ENCODE measurements at regions not wholly inside any gene's neighbourhood (a gene's known extent, or its start where the extent isn't known, plus 50 kb on each side); places are given as distances from the start of the nearest gene placed in this dataset.
A peak's percentile ranks its signal among the peaks of the same experiment; 100 is the strongest.

DNA sequence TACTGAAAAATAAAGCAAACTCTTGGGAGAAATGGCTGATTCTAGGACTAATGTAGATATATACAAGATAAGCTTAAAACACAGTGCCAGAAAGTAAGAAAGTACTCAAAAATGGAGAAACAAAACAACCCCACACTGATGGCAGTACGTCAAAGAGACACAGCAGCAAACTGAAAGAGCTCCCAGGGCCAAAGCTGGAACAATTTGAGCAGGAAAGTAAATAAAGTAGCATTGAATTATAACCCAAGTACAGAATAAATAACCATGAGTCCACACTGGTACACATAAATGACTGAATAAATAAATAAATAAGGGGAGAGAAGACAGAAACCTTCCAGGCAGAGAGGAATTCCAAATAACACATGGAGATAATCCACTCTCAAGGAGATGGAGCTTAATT is 120.9 kb downstream of the GLUL start:
- Mint-ChIP-seq H3K36me3 (no peaks in the 10 kb centered on the region), H3K4me3 (no peak overlapping the region), H3K4me1 (ENCODE audit: low read depth) (no peaks in the 10 kb centered on the region), H3K27me3 (no peaks in the 10 kb centered on the region), H3K9me3 (no peaks in the 10 kb centered on the region), H3K27ac (no peak overlapping the region)
- CTCF ChIA-PET = no interaction called here
- POLR2A ChIA-PET = no interaction called here
- intact Hi-C loops (cut with micrococcal nuclease) = no loop called here
- no peak for DNase-seq

DNA sequence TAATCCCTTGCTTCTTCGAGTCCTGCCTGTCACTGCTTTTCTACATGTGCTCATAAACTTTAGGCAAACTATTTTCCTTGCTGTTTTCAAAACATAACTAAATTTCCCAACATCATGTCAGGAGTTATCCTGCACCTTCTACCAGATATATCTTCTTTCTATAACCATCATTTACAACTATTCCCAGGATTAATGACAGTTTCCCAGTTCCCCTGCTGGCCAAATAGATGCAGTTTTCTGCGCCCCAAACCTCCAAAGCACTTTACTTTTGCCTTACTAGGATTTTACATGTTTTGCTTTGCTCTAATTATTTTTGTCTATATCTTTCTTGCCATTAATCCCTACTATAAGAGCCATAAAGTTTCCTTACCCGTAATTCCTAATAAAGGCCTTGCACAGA is 122.5 kb downstream of the GLUL start:
- Mint-ChIP-seq H3K4me1 (ENCODE audit: low read depth) (no peaks in the 10 kb centered on the region), H3K9me3 (no peaks in the 10 kb centered on the region), H3K27ac (no peak overlapping the region), H3K4me3 (no peak overlapping the region), H3K27me3 (no peaks in the 10 kb centered on the region), H3K36me3 (no peaks in the 10 kb centered on the region)
- intact Hi-C loops (cut with micrococcal nuclease) = no loop called here
- no peak for DNase-seq
- POLR2A ChIA-PET = no interaction called here
- CTCF ChIA-PET = no interaction called here

DNA sequence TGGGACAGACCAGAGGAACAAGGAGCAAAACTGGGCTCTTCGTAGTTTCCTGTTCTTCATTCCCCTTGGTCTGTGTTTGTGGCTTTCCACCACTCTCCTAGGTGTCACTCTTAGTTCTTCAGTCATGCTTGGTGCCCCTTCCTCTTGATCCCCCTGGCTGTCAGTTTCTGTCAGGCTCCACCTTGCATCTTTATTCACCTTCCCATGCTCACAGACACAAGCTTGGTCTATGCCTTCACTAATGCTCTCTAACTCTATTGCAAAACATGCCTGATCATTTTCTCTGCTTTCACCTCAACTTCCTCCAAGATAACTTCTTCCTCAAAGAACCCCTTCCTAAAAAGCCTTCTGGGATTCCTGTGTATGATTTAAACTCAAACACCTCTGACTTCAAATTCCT is 122.9 kb downstream of the GLUL start:
- H3K27ac Mint-ChIP-seq = no peak overlapping the region
- intact Hi-C loops (cut with micrococcal nuclease) = no loop called here
- no peaks in the 10 kb centered on the region for H3K9me3 Mint-ChIP-seq
- no peaks in the 10 kb centered on the region for H3K36me3 Mint-ChIP-seq
- no peak for DNase-seq
- H3K4me3 Mint-ChIP-seq = no peak overlapping the region
- ChIA-PET POLR2A (no interaction called here), CTCF (no interaction called here)
- no peaks in the 10 kb centered on the region for H3K4me1 Mint-ChIP-seq (ENCODE audit: low read depth)
- no peaks in the 10 kb centered on the region for H3K27me3 Mint-ChIP-seq

DNA sequence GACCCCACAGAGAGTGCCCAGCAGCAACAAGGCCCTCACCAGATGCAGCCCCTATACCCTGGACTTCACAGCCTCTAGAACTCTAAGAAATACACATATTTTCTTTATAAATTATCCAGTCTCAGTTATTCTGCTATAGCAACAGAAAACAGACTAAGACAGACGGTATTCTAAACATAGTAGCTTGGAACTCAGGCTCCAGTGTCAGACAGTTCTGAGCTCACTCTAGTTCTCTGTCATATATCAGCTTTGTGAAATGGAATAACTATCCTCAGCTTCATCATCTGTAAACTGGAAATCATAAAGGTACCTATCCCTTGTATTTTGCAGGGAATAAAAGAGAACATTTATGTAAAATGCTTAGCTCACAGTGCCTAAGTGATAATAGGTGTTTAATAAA is 127.4 kb downstream of the GLUL start:
- Mint-ChIP-seq H3K27ac (no peak overlapping the region), H3K4me3 (no peak overlapping the region), H3K27me3 (no peaks in the 10 kb centered on the region), H3K4me1 (ENCODE audit: low read depth) (peaks cover 22% of the 10 kb centered on the region), H3K9me3 (no peaks in the 10 kb centered on the region), H3K36me3 (no peaks in the 10 kb centered on the region)
- intact Hi-C loops (cut with micrococcal nuclease) = no loop called here
- DNase-seq = no peak
- ChIA-PET CTCF (interaction anchor here (0.5 kb wide), 1 partner anchor 126 kb away, joined by 3 read pairs; no protein-coding TSS in a partner anchor), POLR2A (no interaction called here)

DNA sequence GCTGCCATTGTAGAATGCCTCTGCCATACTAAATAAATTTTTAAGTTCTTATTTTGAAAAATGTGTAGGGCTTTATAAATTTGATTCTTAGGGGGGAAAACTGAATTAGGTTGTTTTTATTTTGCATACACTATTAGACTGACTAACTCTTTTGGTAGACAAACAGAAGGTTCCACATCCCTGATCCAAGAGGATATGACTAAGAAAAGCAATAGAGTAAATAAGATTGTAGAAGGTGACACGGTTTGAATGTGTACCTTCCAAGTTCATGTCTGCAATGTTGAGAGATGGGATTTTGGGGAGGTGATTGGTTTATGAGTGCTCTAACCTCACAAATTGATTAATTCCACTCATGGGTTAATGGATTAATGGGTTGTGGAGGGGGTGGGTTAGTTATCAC is 127.9 kb downstream of the GLUL start:
- H3K9me3 Mint-ChIP-seq = no peaks in the 10 kb centered on the region
- ChIA-PET POLR2A (no interaction called here), CTCF (interaction anchor here (0.5 to 1.5 kb wide), 3 partner anchors 126 to 183 kb away, joined by 3 to 5 read pairs (median 3); no protein-coding TSS in a partner anchor)
- intact Hi-C loops (cut with micrococcal nuclease) = no loop called here
- no peaks in the 10 kb centered on the region for H3K36me3 Mint-ChIP-seq
- DNase-seq = no peak
- H3K4me1 Mint-ChIP-seq (ENCODE audit: low read depth) = peaks cover 25% of the 10 kb centered on the region
- H3K4me3 Mint-ChIP-seq = no peak overlapping the region
- no peaks in the 10 kb centered on the region for H3K27me3 Mint-ChIP-seq
- no peak overlapping the region for H3K27ac Mint-ChIP-seq

DNA sequence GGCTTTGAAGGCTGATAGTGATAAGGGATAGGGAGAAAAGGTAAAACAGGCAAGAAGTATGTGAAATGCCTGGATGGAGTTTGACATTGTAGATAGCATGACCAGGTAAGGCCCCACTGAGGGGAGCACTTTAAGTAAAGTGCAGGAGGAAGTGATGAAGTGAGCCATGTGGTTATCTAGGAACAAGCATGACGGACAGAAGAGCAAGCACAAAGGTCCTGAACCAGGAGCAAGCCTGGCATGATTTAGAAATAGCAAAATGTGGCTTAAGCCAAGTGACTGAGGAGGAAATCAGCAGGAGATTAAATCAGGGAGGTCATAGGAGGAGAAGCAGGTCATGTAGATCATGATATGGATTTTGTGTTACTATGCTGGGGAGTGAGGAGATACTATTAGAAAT is 129.2 kb downstream of the GLUL start:
- POLR2A ChIA-PET = no interaction called here
- Mint-ChIP-seq H3K27ac (no peak overlapping the region), H3K9me3 (no peaks in the 10 kb centered on the region), H3K4me1 (ENCODE audit: low read depth) (peaks cover 25% of the 10 kb centered on the region), H3K36me3 (no peaks in the 10 kb centered on the region), H3K4me3 (no peak overlapping the region), H3K27me3 (no peaks in the 10 kb centered on the region)
- CTCF ChIA-PET = interaction anchor here (1.5 kb wide), 1 partner anchor 181 kb away, joined by 5 read pairs; no protein-coding TSS in a partner anchor
- intact Hi-C loops (cut with micrococcal nuclease) = no loop called here
- DNase-seq = no peak

DNA sequence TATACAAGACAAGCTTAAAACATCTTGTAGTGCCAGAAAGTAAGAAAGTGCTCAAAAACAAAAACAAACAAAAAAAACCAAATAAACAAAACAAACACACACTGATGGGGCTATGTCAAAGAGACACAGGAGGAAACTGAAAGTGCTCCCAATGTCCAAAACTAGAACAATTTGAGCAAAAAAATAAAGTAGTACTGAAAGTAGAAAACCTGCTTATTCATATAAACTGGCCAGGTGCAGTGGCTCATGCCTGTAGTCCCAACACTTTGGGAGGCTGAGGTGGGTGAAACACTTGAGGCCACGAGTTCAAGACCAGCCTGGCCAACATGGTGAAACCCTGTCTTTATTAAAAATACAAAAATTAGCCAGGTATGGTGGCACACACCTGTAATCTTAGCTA is 129.9 kb downstream of the GLUL start:
- peaks cover 28% of the 10 kb centered on the region for H3K4me1 Mint-ChIP-seq (ENCODE audit: low read depth)
- no peak overlapping the region for H3K4me3 Mint-ChIP-seq
- POLR2A ChIA-PET = no interaction called here
- no peak overlapping the region for H3K27ac Mint-ChIP-seq
- DNase-seq = no peak
- H3K36me3 Mint-ChIP-seq = no peaks in the 10 kb centered on the region
- CTCF ChIA-PET = no interaction called here
- no peaks in the 10 kb centered on the region for H3K27me3 Mint-ChIP-seq
- intact Hi-C loops (cut with micrococcal nuclease) = no loop called here
- H3K9me3 Mint-ChIP-seq = no peaks in the 10 kb centered on the region

DNA sequence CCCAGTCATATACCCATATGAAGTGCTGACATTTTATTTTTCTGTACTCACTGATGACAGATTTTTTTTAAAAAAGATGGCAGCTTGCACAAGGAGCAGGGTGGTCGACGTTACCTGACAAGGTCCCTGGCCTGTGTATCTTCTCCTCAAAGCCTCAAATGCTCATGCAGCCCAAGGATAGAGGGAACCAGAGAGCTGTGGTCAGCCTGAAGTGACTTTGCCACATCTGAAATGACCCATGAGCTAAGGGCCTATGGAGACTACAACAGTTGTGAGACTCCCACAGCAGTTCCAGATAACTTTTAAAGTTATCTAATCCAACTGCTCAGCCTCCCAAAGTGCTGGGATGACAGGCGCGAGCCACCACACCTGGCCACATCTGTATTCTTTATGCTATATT is 131.1 kb downstream of the GLUL start:
- intact Hi-C loops (cut with micrococcal nuclease) = no loop called here
- Mint-ChIP-seq H3K4me3 (no peak overlapping the region), H3K9me3 (no peaks in the 10 kb centered on the region), H3K36me3 (no peaks in the 10 kb centered on the region), H3K27me3 (no peaks in the 10 kb centered on the region), H3K27ac (no peak overlapping the region), H3K4me1 (ENCODE audit: low read depth) (peaks cover 28% of the 10 kb centered on the region)
- ChIA-PET CTCF (no interaction called here), POLR2A (no interaction called here)
- no peak for DNase-seq

DNA sequence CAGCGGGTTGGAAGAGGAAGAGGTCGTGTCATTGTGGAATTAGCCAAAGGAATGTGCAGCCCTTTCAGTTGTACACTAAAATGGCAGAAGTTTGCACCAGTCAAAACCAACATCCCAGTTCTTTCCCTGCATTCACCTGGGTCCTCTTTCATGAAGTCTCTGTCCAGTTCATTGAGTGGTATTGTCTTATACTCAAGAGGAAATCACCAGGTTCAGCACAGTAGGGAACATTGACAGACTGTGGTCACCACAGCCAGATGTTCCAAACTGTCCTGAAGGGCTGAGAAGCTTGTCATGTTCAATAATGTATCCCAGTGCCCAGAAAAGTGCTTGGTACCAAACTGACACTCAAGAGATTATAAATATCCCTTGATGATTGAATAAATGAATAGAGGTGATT is 131.6 kb downstream of the GLUL start:
- H3K4me3 Mint-ChIP-seq = no peak overlapping the region

DNA sequence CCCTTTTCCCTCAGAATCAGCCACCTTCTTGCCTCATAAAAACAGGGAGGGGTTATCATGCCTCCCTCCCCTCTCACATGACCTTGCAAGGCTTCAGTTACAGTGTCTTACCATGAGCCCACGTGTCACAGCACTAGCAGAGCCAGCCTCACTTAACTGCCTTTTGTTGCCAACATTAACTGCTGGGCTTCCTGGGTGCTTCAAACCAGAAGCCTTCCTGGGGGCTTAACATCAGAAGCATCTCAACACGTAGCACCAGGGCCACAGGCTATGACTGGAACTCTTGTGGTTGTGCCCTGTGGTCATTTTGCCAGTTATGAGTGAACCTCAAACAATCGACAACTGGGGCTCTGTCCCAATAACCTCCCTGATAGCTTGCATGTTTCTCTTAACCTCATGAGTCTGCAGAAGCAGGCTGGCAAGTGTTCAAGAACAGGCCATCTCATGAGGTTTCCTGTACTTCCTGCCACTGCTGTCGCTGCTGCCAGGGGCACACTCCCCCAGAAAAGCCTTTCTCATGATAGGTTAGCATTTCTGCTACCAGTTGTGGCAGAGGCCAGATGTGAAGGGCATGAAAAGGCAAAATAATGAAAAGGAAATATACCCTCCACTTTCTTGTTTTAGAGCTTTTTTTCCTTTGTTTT is 132.2 kb downstream of the GLUL start:
- POLR2A ChIA-PET = interaction anchor here (1.2 kb wide), 1 partner anchor 10 kb away, joined by 5 read pairs; no protein-coding TSS in a partner anchor
- CTCF ChIA-PET = no interaction called here
- H3K27ac Mint-ChIP-seq = peak overlapping the region; percentile 88
- intact Hi-C loops (cut with micrococcal nuclease) = loop anchor here (1.0 to 2.0 kb wide), 2 partner anchors 10 to 41 kb away; no protein-coding TSS in a partner anchor
- H3K9me3 Mint-ChIP-seq = no peaks in the 10 kb centered on the region
- H3K4me3 Mint-ChIP-seq = no peak overlapping the region
- peak; percentile 82 for DNase-seq
- no peaks in the 10 kb centered on the region for H3K27me3 Mint-ChIP-seq
- H3K4me1 Mint-ChIP-seq (ENCODE audit: low read depth) = peaks cover 28% of the 10 kb centered on the region
- no peaks in the 10 kb centered on the region for H3K36me3 Mint-ChIP-seq

More for the DNA sequence above, 131.6 kb downstream of the GLUL start:
- peak overlapping the region; percentile 88 for H3K27ac Mint-ChIP-seq
- H3K4me1 Mint-ChIP-seq (ENCODE audit: low read depth) = peaks cover 28% of the 10 kb centered on the region
- ChIA-PET POLR2A (interaction anchor here (1.2 kb wide), 1 partner anchor 11 kb away, joined by 5 read pairs; no protein-coding TSS in a partner anchor), CTCF (no interaction called here)
- H3K36me3 Mint-ChIP-seq = no peaks in the 10 kb centered on the region
- no peaks in the 10 kb centered on the region for H3K9me3 Mint-ChIP-seq
- intact Hi-C loops (cut with micrococcal nuclease) = loop anchor here (1.0 to 2.0 kb wide), 2 partner anchors 11 to 41 kb away; no protein-coding TSS in a partner anchor
- no peak for DNase-seq
- H3K27me3 Mint-ChIP-seq = no peaks in the 10 kb centered on the region

DNA sequence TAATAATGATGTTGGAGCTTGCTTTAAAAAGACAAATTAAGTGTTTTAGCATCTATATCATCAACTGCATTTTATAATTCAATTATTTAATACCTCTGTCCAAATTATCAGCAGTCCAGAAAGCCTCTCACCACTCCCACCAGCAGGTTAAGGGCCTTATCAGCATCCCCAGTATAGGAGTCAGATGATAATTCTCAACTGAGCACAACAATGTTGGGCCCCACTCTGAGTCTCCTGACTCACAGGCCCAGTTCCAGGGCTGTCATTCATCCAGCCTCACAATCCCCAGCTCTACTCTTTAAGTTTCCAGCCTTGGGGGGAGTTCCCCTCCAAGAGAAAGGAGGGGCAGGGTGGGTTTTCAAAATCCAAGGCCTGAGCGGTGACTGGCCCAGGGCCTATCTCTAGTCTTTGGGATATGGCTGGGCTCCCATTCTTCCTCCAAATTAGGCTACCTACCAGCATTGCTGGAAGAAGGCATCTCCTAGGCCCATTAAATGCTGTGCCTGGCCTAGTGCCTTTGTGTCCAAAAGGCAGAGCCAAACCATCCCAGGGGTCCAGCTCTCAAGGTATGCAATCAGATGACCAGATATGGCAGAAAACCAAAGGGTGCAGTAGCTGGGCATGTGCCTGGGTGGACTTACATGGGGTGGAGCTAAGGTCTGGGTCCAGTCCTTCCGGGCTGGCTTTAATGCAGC is 134.1 kb downstream of the GLUL start:
- intact Hi-C loops (cut with micrococcal nuclease) = loop anchor here (2.0 kb wide), 1 partner anchor 43 kb away; no protein-coding TSS in a partner anchor
- no peak overlapping the region for H3K4me3 Mint-ChIP-seq
- H3K9me3 Mint-ChIP-seq = no peaks in the 10 kb centered on the region

DNA sequence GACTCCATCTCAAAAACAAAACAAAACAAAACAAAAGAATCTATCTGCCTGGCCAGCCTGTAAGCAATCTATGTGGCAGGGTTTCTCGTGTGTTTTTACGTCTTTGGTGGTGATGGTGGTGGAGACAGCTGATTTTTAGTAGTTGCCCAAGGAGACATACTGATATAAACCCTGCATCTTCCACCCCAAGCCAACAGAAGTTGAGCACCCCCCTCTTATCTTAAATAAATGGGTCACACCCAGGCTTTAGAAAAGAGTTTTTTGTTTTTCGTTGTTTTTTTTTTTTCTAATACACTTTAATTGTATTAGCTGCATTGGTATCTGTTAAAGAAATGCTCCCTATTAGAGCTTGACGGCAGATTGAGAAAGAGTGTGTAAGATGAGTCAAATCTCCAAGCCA is 134.7 kb downstream of the GLUL start:
- ChIA-PET CTCF (no interaction called here), POLR2A (no interaction called here)
- Mint-ChIP-seq H3K4me1 (ENCODE audit: low read depth) (peaks cover 22% of the 10 kb centered on the region), H3K27me3 (no peaks in the 10 kb centered on the region), H3K36me3 (no peaks in the 10 kb centered on the region), H3K27ac (no peak overlapping the region), H3K9me3 (no peaks in the 10 kb centered on the region), H3K4me3 (no peak overlapping the region)
- intact Hi-C loops (cut with micrococcal nuclease) = no loop called here
- no peak for DNase-seq

More for the DNA sequence above, 134.1 kb downstream of the GLUL start:
- no peaks in the 10 kb centered on the region for H3K36me3 Mint-ChIP-seq
- CTCF ChIA-PET = interaction anchor here (1.3 kb wide), 1 partner anchor 8 kb away, joined by 4 read pairs; no protein-coding TSS in a partner anchor
- POLR2A ChIA-PET = no interaction called here
- peaks cover 26% of the 10 kb centered on the region for H3K4me1 Mint-ChIP-seq (ENCODE audit: low read depth)
- DNase-seq = no peak
- no peak overlapping the region for H3K27ac Mint-ChIP-seq
- H3K27me3 Mint-ChIP-seq = no peaks in the 10 kb centered on the region

DNA sequence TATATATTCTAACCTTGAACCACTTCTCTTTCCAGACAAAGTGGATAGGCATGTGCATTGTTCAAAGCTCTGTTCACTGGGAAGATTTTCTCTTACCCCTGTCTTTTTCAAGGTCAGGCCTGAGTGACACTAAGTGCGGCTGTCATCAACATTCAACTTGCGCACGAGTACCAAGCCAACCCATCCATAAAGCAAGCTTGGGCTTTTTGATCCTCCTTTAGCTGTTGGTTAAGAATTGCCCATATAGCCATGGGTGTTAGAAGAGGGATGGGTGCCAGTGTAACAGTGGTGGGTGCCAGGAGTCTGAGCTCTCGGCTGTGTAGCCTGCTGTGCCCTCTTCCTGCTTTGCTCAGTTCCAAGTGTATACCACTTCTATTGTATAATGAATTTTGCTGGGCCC is 136.1 kb downstream of the GLUL start:
- DNase-seq = no peak
- Mint-ChIP-seq H3K27me3 (no peaks in the 10 kb centered on the region), H3K4me1 (ENCODE audit: low read depth) (peaks cover 18% of the 10 kb centered on the region), H3K4me3 (no peak overlapping the region), H3K9me3 (no peaks in the 10 kb centered on the region), H3K36me3 (no peaks in the 10 kb centered on the region), H3K27ac (no peak overlapping the region)
- intact Hi-C loops (cut with micrococcal nuclease) = no loop called here
- CTCF ChIA-PET = no interaction called here
- POLR2A ChIA-PET = no interaction called here
